ENCODE measurements at regions not wholly inside any gene's neighbourhood (a gene's known extent, or its start where the extent isn't known, plus 50 kb on each side); places are given as distances from the start of the nearest gene placed in this dataset.
"Not testable (repeated sequence)": the region's sequence is repeated elsewhere in the genome, so short reads cannot be mapped to it uniquely, and the experiment has no call there.

- DNase-seq = no peak
These were observed 154.0 kb downstream of the THBS2 start for GRCh38 chr6:169099411-169100202.

DNA sequence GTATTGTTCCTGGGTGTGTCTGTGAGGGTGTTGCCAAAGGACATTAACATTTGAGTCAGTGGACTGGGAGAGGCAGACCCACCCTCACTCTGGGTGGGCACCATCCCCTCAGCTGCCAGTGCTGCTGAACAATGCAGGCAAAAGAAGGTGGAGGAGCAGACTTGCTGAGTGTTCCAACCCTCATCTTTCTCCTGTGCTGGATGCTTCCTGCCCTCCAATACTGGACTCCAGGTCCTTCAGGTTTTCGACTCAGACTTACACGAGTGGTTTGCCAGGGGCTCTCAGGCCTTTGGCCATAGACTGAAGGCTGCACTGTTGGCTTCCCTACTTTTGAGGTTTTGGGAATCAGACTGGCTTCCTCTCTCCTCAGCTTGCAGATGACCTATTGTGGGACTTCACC is 155.0 kb downstream of the THBS2 start:
- not testable (repeated sequence) for DNase-seq

DNA sequence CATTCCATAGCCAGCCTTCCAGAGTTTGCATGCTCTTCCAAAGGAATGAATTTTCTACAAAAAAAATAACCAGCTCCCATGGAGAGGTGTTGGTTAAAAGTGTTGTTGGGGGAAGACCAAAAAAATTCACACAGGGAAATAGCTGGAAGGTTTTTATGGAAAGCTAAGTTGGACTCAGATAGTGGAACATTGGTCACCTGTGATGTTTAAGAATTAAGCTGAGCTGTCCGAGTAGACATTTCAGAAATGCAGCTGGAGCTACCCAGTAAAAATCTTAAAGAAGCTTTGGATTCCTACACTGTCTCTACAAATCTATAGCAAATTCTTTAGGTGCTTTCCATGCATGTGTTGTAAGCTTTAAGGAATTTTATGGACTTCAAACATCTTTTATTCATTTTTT is 155.5 kb downstream of the THBS2 start:
- DNase-seq = no peak

DNA sequence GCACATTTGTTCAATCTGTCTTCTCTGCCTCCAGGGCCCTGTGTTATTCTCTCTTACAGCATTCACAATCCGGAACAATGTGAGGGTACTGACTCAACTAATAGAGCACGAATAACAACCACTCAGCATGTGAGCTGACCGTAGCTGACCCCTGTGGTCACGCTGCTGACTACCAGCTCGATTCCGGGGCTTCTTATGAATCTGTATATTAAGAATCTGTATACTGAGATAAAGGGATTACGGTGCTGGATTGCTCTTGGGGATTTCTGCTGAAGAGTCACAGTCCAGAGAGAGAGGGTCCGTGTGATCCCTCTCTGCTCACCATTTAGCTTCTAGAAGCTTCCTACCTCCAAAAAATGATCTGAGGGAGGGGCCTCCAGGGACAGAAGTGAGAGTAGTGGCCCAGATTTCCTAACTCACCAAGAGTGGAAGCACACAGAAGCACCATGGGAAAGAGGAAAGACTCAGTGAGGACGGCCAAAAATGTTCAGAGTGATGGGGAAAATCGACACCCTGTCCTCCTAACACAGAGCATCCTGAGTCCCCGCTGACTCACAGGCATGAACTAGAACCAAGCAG is 156.2 kb downstream of the THBS2 start:
- DNase-seq = no peak

GRCh38 chr6:169096388-169096787 is 157.3 kb downstream of the THBS2 start:
- DNase-seq = no peak

DNA sequence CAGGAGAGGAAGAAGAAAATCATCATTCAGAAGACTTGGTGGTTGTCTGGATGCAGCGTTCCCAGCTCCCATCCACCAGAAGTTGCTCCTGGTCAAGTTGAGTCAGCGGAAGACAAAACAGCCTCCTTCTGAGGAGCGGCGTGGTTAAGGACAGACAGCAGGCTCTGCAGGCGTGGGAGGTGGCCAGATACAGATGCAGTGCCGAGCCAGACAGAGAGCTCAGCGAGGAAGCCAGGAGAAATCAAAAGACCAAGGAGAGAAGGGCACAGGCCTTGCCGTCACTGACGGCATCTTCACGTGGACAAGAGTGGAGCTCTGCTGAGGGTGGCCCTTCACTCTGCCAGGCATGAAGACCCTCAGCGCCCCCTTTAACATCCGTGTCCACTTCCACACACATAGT is 158.5 kb downstream of the THBS2 start:
- no peak for DNase-seq

- DNase-seq = no peak
These were observed 159.1 kb downstream of the THBS2 start for GRCh38 chr6:169094552-169094950.

GRCh38 chr6:169093770-169094551 is 159.7 kb downstream of the THBS2 start:
- DNase-seq = no peak

- no peak for DNase-seq
These were observed 160.5 kb downstream of the THBS2 start for GRCh38 chr6:169093066-169093723.

DNA sequence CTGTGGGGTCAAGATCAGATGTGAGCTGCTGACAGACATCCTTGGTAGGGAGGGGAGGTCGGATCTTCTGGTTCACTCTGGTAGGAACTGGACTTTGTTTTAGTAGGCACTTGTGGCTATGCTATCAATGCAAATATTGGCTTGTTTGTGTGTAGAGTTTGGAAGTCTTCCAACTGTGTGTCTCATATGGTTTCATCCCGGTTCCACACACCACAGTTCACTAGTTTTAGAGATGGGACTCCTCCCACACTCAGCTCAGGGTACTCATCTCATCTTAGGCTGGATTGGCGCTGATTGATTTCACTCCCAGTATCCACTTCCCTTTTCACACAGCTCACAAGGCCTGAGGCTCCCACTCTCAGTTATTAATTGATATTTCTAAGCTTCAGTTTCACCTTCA is 161.3 kb downstream of the THBS2 start:
- DNase-seq = no peak

DNA sequence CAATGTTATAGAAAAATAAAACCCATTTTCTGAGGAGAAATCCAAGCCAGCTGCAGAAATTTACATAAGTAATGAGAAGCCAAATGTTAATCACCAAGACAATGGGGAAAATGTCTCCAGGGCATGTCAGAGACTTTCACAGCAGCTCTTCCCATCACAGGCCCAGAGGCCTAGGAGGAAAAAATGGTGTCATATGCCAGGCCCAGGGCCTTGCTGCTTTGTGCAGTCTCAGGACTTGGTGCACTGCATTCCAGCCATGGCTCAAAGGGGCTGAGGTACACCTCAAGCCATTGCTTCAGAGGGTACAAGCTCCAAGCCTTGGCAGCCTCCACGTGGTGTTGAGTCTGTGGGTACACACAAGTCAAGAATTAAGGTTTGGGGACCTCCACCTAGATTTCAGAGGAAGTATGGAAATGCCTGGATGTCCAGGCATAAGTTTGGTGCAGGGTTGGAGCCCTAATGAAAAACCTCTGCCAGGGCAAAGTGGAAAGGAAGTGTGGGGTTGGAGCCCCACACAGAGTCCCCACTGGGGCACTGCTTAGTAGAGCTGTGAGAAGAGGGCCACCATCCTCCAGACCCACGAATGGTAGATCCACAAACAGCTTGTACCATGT is 163.0 kb downstream of the THBS2 start:
- not testable (repeated sequence) for DNase-seq

- no peak for DNase-seq
These were observed 164.9 kb downstream of the THBS2 start for GRCh38 chr6:169088762-169089161.

- DNase-seq = no peak
These were observed 166.1 kb downstream of the THBS2 start for GRCh38 chr6:169087443-169088041.

GRCh38 chr6:169086616-169087015 is 167.0 kb downstream of the THBS2 start:
- not testable (repeated sequence) for DNase-seq

DNA sequence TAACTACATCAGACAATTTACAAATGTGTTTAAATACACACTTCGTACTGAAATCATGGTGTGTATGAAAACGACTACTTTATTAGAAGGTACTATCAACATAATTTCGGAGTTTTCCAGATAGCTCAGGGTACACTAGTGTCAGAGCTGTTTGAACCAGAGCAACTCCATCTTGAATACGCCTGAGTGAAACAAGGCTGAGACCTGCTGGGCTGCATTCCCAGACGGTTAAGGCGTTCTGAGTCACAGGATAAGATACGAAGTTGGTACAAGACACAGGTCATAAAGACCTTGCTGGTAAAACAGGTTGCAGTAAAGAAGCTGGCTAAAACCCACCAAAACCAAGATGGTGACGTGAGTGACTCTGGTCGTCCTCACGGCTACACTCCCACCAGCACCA is 167.6 kb downstream of the THBS2 start:
- DNase-seq = no peak

DNA sequence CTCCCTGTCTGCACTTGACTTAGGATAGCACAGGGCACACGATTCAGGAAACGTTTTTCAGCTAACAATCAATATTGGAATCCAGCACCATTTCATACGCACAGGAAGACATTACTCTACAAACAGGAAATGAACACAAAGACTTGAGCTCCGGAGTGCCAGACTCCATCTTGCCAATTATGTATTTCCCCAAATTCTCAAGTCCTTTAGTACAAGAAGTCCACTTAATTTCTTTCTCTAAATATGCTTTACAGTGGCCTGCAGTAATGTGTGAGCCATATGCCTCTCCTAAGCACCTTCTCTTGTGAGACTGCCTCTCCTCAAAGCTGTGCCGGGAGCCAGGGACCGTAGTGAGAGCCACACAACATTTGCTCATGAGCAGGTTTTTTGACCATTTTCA is 168.2 kb downstream of the THBS2 start:
- no peak for DNase-seq

DNA sequence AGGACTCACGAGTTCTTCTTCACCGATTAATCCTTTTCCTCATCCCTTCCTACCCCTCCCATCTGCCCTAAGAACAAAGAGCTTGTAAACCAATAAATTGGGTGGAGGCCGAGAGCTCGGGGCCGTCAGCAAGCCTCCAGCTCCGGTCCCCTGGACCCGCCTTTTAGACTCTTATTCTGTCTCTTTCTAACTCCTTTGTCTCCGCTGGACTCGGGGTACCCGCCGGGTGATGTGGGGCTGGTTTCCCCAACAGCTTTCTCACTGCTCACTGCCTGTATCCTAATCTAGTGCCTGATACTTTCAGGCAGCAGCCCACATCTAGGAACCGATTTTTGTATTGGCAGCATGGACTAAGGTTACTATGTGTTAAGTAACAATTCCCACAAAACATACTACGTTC is 169.1 kb downstream of the THBS2 start:
- DNase-seq = not testable (repeated sequence)

GRCh38 chr6:169084067-169084466 is 169.6 kb downstream of the THBS2 start:
- DNase-seq = no peak

DNA sequence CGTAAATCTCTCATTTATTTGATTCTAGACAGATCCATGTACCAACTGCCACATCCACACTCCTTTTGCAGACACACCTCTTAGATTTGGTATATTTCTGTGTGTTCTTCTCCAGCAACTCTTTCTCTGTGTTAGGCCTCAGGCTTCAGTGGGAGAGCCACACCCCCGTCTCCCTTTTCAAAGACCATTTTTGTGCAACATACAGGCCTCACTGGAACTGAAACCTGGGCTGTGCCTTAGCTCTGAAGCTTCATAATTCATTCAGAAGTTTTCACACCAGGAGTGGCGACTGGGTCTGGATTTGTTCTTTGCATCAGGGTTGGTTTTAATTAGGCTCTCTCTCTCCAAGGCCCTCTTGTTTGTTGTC is 170.2 kb downstream of the THBS2 start:
- no peak for DNase-seq

DNA sequence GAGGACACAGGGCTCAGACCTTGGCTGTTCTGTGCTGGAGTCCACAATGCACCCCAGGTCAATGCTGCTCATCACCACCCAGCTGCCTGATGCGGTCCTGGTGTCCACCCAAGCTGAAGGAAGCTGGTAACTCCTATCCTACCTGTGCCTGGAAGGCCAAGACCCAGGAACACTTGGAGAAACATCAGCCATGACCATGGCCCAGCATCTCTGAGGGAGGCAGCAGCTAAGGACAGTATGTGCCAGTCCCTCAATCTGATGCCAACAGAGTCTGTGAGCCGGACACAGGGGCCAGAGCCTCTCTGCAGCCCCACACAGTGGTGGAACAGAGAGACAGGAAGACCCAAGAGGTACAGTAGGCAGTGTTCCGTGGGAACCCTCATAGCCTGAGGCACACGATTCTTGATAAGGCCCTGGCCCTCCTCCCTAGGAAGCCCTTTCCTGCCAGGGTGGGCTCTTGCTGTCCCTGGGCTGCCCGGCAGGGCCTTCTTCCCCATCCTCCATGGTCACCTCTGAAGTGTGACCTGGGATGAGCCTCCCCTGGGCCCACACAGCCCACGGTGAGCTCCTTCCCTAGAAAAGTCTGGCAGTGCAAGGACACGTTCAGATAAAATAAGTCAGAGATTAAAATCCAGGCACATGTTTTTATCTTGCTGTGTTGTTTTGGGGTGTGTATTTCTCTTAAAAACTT is 170.7 kb downstream of the THBS2 start:
- DNase-seq = no peak

GRCh38 chr6:169082093-169082492 is 171.6 kb downstream of the THBS2 start:
- DNase-seq = no peak

DNA sequence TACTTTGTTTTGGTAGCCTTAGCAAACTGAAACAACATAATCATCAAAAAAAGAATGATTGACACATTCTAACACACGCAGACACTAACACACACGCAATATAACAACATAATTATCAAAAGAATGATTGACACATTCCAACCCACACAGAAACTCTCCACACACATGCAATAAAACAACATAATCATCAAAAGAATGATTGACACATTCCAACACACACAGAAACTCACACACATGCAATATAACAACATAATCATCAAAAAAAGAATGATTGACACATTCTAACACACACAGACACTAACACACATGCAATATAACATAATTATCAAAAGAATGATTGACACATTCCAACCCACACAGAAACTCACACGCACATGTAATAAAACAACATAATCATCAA is 172.4 kb downstream of the THBS2 start:
- DNase-seq = no peak
